Activated CD8-positive, alpha-beta memory T cell treated with anti-CD3 and anti-CD28 coated beads for 24 hours (primary cell): ENCODE measurements at regions not wholly inside any gene's neighbourhood (a gene's known extent, or its start where the extent isn't known, plus 50 kb on each side); places are given as distances from the start of the nearest gene placed in this dataset.
"Not testable (repeated sequence)": the region's sequence is repeated elsewhere in the genome, so short reads cannot be mapped to it uniquely, and the experiment has no call there.

Source experiments
- DNase-seq: peaks from one replicate; pipeline ENCODE4 v3.0.0-alpha.2; 2020

- DNase-seq = no peak
Observed at GRCh38 chr4:128560754-128561495, 248.6 kb upstream of the JADE1 start.

GRCh38 chr4:128558896-128559679 lies 250.4 kb upstream of the JADE1 start:
- no peak for DNase-seq

- DNase-seq = no peak
Observed at GRCh38 chr4:128556756-128557155, 252.7 kb upstream of the JADE1 start.

GRCh38 chr4:128553686-128554515 lies 255.6 kb upstream of the JADE1 start:
- no peak for DNase-seq

GRCh38 chr4:128552586-128552907 lies 257.0 kb upstream of the JADE1 start:
- no peak for DNase-seq

GRCh38 chr4:128551280-128551679 lies 258.2 kb upstream of the JADE1 start:
- DNase-seq = no peak

GRCh38 chr4:128550060-128550459 lies 259.4 kb upstream of the JADE1 start:
- no peak for DNase-seq

GRCh38 chr4:128549636-128550035 lies 259.9 kb upstream of the JADE1 start:
- DNase-seq = no peak

GRCh38 chr4:128548381-128548780 lies 260.8 kb upstream of the PGRMC2 start:
- no peak for DNase-seq

- DNase-seq = no peak
Observed at GRCh38 chr4:128544272-128544671, 256.7 kb upstream of the PGRMC2 start.

- no peak for DNase-seq
Observed at GRCh38 chr4:128543696-128544095, 256.1 kb upstream of the PGRMC2 start.

- no peak for DNase-seq
Observed at GRCh38 chr4:128542047-128542446, 254.4 kb upstream of the PGRMC2 start.

- DNase-seq = no peak
Observed at GRCh38 chr4:128540122-128540521, 252.5 kb upstream of the PGRMC2 start.

GRCh38 chr4:128538111-128538882 lies 250.7 kb upstream of the PGRMC2 start:
- DNase-seq = no peak

GRCh38 chr4:128536746-128537145 lies 249.1 kb upstream of the PGRMC2 start:
- DNase-seq = no peak

GRCh38 chr4:128535510-128535909 lies 247.9 kb upstream of the PGRMC2 start:
- DNase-seq = not testable (repeated sequence)

- DNase-seq = no peak
Observed at GRCh38 chr4:128528793-128529553, 241.4 kb upstream of the PGRMC2 start.

- no peak for DNase-seq
Observed at GRCh38 chr4:128527946-128528576, 240.4 kb upstream of the PGRMC2 start.

- DNase-seq = no peak
Observed at GRCh38 chr4:128527351-128527750, 239.7 kb upstream of the PGRMC2 start.

- no peak for DNase-seq
Observed at GRCh38 chr4:128525992-128526630, 238.5 kb upstream of the PGRMC2 start.

- no peak for DNase-seq
Observed at GRCh38 chr4:128525387-128525786, 237.8 kb upstream of the PGRMC2 start.
